ENCODE measurements at regions not wholly inside any gene's neighbourhood (a gene's known extent, or its start where the extent isn't known, plus 50 kb on each side); places are given as distances from the start of the nearest gene placed in this dataset.

- TF ChIP-seq CTCF (IDR thresholded peaks at IDR 0.05) (no peak), SIN3A (IDR thresholded peaks at IDR 0.05; ENCODE audit: borderline replicate concordance, insufficient read depth, low read depth, low read length) (no peak), POLR2AphosphoS5 (IDR thresholded peaks at IDR 0.05; ENCODE audit: low read depth, low read length) (no peak)
These were observed 675.5 kb downstream of the XPNPEP1 start for GRCh38 chr10:109247814-109248213.

Data from Panc1 (cell line).